HEK293 (cell line): ENCODE measurements at regions not wholly inside any gene's neighbourhood (a gene's known extent, or its start where the extent isn't known, plus 50 kb on each side); places are given as distances from the start of the nearest gene placed in this dataset.

Experiments used
- CTCF ChIA-PET: fragments of 350-600 bp; formaldehyde crosslinking; extraction: SDS; loops from one replicate; lab custom pipeline; 2021; ENCODE audit warnings: antibody characterized with exemption; lab: Yijun Ruan, JAX
- POLR2A ChIA-PET: fragments of 300-600 bp; formaldehyde crosslinking; extraction: SDS; loops from one replicate; lab custom pipeline; 2020; ENCODE audit warnings: antibody characterized with exemption, inconsistent platforms; lab: Yijun Ruan, JAX
- H3K27ac ChIP-seq: fragments of 200-500 bp; sonication (Bioruptor generic); 2 replicates; pipeline ENCODE4 v1.5.1; 2014; ENCODE audit warnings: low read depth, low read length, control low read depth, inconsistent platforms; ENCODE audit errors: extremely low read depth
- H3K36me3 ChIP-seq, 2 experiments: fragments of 200-500 bp in 1 of 2; sonication (Bioruptor generic) in 1 of 2; 1 replicate in 1 of 2; 2 replicates in 1 of 2; pipeline ENCODE4 v1.5.1; 2014 to 2017; ENCODE audit warnings: inconsistent platforms in 2 of 2, low read length in 2 of 2; ENCODE audit not compliant: control insufficient read depth in 2 of 2, insufficient read depth in 1 of 2
- H3K4me1 ChIP-seq: fragments of 200-500 bp; sonication (Bioruptor generic); 2 replicates; pipeline ENCODE4 v1.5.1; 2014; ENCODE audit warnings: mild to moderate bottlenecking, low read length, inconsistent platforms; ENCODE audit not compliant: control insufficient read depth, insufficient read depth
- H3K4me3 ChIP-seq: 2 replicates; pipeline ENCODE4 v1.5.1; 2011; ENCODE audit warnings: low read depth, mild to moderate bottlenecking, control low read depth, low read length, moderate library complexity
- H3K9me3 ChIP-seq: fragments of 200-500 bp; sonication (Bioruptor generic); 2 replicates; pipeline ENCODE4 v1.5.1; 2014; ENCODE audit warnings: low read depth, low read length, inconsistent platforms; ENCODE audit not compliant: control insufficient read depth, insufficient read depth
- BCL11B ChIP-seq: fragments of 450-650 bp; formaldehyde crosslinking; IDR thresholded peaks from 2 replicates; pipeline ENCODE4 v1.5.1; 2016; ENCODE audit warnings: low read depth, missing biosample characterization, missing genetic modification characterization
- IKZF3 ChIP-seq: fragments of 450-650 bp; IDR thresholded peaks from 2 replicates; pipeline ENCODE4 v1.5.0; 2018; ENCODE audit warnings: missing biosample characterization, mild to moderate bottlenecking, missing genetic modification characterization, moderate library complexity
- KLF16 ChIP-seq: fragments of 450-650 bp; formaldehyde crosslinking; IDR thresholded peaks from 2 replicates; pipeline ENCODE4 v1.5.1; 2017; ENCODE audit warnings: missing biosample characterization, missing genetic modification characterization
- SP2 ChIP-seq: fragments of 450-650 bp; formaldehyde crosslinking; IDR thresholded peaks from 2 replicates; pipeline ENCODE4 v1.5.1; 2016; ENCODE audit warnings: missing biosample characterization, missing genetic modification characterization
- YY2 ChIP-seq: fragments of 450-650 bp; formaldehyde crosslinking; IDR thresholded peaks from 2 replicates; pipeline ENCODE4 v1.5.1; 2016; ENCODE audit warnings: missing biosample characterization, missing genetic modification characterization
- ZIC2 ChIP-seq: fragments of 450-650 bp; formaldehyde crosslinking; IDR thresholded peaks from 2 replicates; pipeline ENCODE4 v1.5.1; 2016; ENCODE audit warnings: missing biosample characterization, missing genetic modification characterization
- ZNF133 ChIP-seq: fragments of 450-650 bp; formaldehyde crosslinking; IDR thresholded peaks from 2 replicates; pipeline ENCODE4 v1.5.1; 2016; ENCODE audit warnings: missing biosample characterization, missing genetic modification characterization
- ZNF391 ChIP-seq: fragments of 450-650 bp; formaldehyde crosslinking; IDR thresholded peaks from 2 replicates; pipeline ENCODE4 v1.5.1; 2016; ENCODE audit warnings: low read depth, missing biosample characterization, missing genetic modification characterization, borderline replicate concordance
- ZNF473 ChIP-seq: fragments of 450-650 bp; formaldehyde crosslinking; IDR thresholded peaks from 2 replicates; pipeline ENCODE4 v1.5.1; 2017; ENCODE audit warnings: missing biosample characterization, missing genetic modification characterization
- ZNF501 ChIP-seq: fragments of 450-650 bp; formaldehyde crosslinking; IDR thresholded peaks from 2 replicates; pipeline ENCODE4 v1.5.1; 2016; ENCODE audit warnings: missing biosample characterization, missing genetic modification characterization
- ZNF549 ChIP-seq: fragments of 450-650 bp; IDR thresholded peaks from 2 replicates; pipeline ENCODE4 v1.5.1; 2018; ENCODE audit warnings: missing biosample characterization, missing genetic modification characterization, mild to moderate bottlenecking, inconsistent platforms, moderate library complexity
- ZNF600 ChIP-seq: fragments of 450-650 bp; formaldehyde crosslinking; IDR thresholded peaks from 2 replicates; pipeline ENCODE4 v1.5.1; 2016; ENCODE audit warnings: missing biosample characterization, missing genetic modification characterization
- ZNF629 ChIP-seq: fragments of 450-650 bp; formaldehyde crosslinking; IDR thresholded peaks from 2 replicates; pipeline ENCODE4 v1.5.1; 2017; ENCODE audit warnings: missing biosample characterization, missing genetic modification characterization
- ZNF664 ChIP-seq: fragments of 450-650 bp; formaldehyde crosslinking; IDR thresholded peaks from 2 replicates; pipeline ENCODE4 v1.5.1; 2016; ENCODE audit warnings: missing biosample characterization, missing genetic modification characterization
- ZSCAN23 ChIP-seq: fragments of 450-650 bp; formaldehyde crosslinking; IDR thresholded peaks from 2 replicates; pipeline ENCODE4 v1.5.1; 2016; ENCODE audit warnings: missing biosample characterization, missing genetic modification characterization
- ZSCAN30 ChIP-seq: fragments of 450-650 bp; IDR thresholded peaks from 2 replicates; pipeline ENCODE4 v1.5.1; 2018; ENCODE audit warnings: missing biosample characterization, mild to moderate bottlenecking, missing genetic modification characterization, moderate library complexity
- TF ChIP-seq, protein P1 (sequence below): fragments of 450-650 bp; formaldehyde crosslinking; conservative IDR thresholded peaks from 2 replicates; pipeline ENCODE4 v1.5.1; 2016; ENCODE audit warnings: low read depth, missing biosample characterization, missing genetic modification characterization
- TF ChIP-seq, protein P2 (sequence below): fragments of 450-650 bp; formaldehyde crosslinking; IDR thresholded peaks from 2 replicates; pipeline ENCODE4 v1.5.0; 2017; ENCODE audit warnings: missing biosample characterization, missing genetic modification characterization, borderline replicate concordance
- TF ChIP-seq, protein P3 (sequence below): sonication (generic); formaldehyde crosslinking; IDR thresholded peaks from 2 replicates; pipeline ENCODE4 v1.8.1; 2022; ENCODE audit warnings: mild to moderate bottlenecking, moderate library complexity, missing genetic modification reagents
- TF ChIP-seq, protein P4 (sequence below): fragments of 450-650 bp; formaldehyde crosslinking; IDR thresholded peaks from 2 replicates; pipeline ENCODE4 v1.5.1; 2016; ENCODE audit warnings: missing biosample characterization, missing genetic modification characterization
- TF ChIP-seq, protein P5 (sequence below): fragments of 450-650 bp; formaldehyde crosslinking; IDR thresholded peaks from 2 replicates; pipeline ENCODE4 v1.5.1; 2016; ENCODE audit warnings: missing biosample characterization, missing genetic modification characterization

DNA sequence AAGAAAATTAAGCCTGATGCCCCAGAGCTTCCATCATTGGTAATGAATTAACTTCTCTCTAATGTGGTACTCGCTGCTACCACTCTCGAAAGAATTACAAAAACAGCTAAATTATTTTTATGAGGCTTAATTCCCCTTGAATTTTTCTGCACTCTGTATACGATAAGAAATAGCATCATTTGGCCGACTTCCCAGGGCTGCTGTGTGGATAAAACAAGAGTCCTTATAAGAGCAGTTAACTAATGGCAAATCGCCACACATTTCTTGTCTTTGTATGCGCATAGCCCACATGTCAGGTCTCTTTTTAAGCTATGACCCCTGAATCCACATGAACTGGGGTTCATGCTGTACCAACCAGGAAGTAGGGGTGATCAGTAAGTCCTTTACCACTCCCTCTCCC is 668.4 kb downstream of the TMEM182 start:
- Histone ChIP-seq H3K9me3 (no peaks in the 10 kb centered on the region), H3K4me3 (no peak overlapping the region), H3K27ac (no peak overlapping the region), H3K36me3 (no peaks in the 10 kb centered on the region), H3K4me1 (no peaks in the 10 kb centered on the region)
- ChIA-PET POLR2A (no interaction called here), CTCF (no interaction called here)
- TF ChIP-seq IKZF3 (tag by site-specific recombination), result no peak
- no peak for TF ChIP-seq ZIC2
- TF ChIP-seq ZNF664, result no peak
- TF ChIP-seq ZNF501 (tag by site-specific recombination), result no peak
- no peak for TF ChIP-seq ZNF629 (tag by site-specific recombination)

DNA sequence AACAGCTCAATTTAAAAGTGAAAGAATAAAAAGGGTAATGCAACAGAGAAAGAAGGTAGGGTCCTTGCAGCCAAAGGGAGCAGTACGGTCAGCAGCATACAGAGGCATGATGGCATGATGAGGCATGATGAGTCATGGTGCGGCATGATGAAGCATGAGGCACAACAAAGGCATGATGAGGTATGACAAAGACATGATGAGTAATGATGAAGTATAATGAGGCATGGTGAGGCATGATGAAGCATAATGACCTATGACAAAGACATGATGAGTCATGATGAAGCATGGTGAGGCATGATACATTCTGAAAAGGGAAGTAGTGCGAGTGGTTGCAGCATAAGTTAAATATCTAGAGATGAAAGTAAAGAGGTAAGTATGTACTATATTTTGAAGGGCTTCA is 673.2 kb downstream of the TMEM182 start:
- POLR2A ChIA-PET, result no interaction called here

More for the DNA sequence above, 673.2 kb downstream of the TMEM182 start:
- H3K4me1 ChIP-seq, result no peaks in the 10 kb centered on the region
- H3K4me3 ChIP-seq, result no peak overlapping the region
- no peaks in the 10 kb centered on the region for H3K36me3 ChIP-seq
- H3K27ac ChIP-seq, result no peak overlapping the region
- TF ChIP-seq YY2 (no peak), ZNF501 (tag by site-specific recombination) (no peak), ZSCAN30 (tag by site-specific recombination) (no peak), KLF16 (tag by site-specific recombination) (no peak), ZNF133 (tag by site-specific recombination) (no peak), BCL11B (tag by site-specific recombination) (no peak), ZNF391 (tag by site-specific recombination) (no peak), SP2 (tag by site-specific recombination) (no peak), ZNF600 (tag by site-specific recombination) (no peak), ZSCAN23 (no peak), ZNF473 (tag by site-specific recombination) (no peak), ZNF549 (tag by site-specific recombination) (no peak)
- TF ChIP-seq, protein P1, sequence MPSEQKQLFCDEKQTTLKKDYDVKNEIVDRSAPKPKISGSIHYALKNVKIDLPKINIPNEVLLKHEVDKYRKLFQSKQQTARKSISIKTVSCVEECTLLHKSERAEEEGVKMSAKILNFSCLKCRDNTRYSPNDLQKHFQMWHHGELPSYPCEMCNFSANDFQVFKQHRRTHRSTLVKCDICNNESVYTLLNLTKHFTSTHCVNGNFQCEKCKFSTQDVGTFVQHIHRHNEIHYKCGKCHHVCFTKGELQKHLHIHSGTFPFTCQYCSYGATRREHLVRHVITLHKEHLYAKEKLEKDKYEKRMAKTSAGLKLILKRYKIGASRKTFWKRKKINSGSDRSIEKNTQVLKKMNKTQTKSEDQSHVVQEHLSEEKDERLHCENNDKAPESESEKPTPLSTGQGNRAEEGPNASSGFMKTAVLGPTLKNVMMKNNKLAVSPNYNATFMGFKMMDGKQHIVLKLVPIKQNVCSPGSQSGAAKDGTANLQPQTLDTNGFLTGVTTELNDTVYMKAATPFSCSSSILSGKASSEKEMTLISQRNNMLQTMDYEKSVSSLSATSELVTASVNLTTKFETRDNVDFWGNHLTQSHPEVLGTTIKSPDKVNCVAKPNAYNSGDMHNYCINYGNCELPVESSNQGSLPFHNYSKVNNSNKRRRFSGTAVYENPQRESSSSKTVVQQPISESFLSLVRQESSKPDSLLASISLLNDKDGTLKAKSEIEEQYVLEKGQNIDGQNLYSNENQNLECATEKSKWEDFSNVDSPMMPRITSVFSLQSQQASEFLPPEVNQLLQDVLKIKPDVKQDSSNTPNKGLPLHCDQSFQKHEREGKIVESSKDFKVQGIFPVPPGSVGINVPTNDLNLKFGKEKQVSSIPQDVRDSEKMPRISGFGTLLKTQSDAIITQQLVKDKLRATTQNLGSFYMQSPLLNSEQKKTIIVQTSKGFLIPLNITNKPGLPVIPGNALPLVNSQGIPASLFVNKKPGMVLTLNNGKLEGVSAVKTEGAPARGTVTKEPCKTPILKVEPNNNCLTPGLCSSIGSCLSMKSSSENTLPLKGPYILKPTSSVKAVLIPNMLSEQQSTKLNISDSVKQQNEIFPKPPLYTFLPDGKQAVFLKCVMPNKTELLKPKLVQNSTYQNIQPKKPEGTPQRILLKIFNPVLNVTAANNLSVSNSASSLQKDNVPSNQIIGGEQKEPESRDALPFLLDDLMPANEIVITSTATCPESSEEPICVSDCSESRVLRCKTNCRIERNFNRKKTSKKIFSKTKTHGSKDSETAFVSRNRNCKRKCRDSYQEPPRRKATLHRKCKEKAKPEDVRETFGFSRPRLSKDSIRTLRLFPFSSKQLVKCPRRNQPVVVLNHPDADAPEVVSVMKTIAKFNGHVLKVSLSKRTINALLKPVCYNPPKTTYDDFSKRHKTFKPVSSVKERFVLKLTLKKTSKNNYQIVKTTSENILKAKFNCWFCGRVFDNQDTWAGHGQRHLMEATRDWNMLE (tag by site-specific recombination), result no peak
- TF ChIP-seq, protein P2, sequence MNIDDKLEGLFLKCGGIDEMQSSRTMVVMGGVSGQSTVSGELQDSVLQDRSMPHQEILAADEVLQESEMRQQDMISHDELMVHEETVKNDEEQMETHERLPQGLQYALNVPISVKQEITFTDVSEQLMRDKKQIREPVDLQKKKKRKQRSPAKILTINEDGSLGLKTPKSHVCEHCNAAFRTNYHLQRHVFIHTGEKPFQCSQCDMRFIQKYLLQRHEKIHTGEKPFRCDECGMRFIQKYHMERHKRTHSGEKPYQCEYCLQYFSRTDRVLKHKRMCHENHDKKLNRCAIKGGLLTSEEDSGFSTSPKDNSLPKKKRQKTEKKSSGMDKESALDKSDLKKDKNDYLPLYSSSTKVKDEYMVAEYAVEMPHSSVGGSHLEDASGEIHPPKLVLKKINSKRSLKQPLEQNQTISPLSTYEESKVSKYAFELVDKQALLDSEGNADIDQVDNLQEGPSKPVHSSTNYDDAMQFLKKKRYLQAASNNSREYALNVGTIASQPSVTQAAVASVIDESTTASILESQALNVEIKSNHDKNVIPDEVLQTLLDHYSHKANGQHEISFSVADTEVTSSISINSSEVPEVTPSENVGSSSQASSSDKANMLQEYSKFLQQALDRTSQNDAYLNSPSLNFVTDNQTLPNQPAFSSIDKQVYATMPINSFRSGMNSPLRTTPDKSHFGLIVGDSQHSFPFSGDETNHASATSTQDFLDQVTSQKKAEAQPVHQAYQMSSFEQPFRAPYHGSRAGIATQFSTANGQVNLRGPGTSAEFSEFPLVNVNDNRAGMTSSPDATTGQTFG (tag by site-specific recombination), result no peak
- TF ChIP-seq, protein P3, sequence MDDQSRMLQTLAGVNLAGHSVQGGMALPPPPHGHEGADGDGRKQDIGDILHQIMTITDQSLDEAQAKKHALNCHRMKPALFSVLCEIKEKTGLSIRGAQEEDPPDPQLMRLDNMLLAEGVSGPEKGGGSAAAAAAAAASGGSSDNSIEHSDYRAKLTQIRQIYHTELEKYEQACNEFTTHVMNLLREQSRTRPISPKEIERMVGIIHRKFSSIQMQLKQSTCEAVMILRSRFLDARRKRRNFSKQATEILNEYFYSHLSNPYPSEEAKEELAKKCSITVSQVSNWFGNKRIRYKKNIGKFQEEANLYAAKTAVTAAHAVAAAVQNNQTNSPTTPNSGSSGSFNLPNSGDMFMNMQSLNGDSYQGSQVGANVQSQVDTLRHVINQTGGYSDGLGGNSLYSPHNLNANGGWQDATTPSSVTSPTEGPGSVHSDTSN (CRISPR knock-in tag), result no peak
- TF ChIP-seq, protein P4, sequence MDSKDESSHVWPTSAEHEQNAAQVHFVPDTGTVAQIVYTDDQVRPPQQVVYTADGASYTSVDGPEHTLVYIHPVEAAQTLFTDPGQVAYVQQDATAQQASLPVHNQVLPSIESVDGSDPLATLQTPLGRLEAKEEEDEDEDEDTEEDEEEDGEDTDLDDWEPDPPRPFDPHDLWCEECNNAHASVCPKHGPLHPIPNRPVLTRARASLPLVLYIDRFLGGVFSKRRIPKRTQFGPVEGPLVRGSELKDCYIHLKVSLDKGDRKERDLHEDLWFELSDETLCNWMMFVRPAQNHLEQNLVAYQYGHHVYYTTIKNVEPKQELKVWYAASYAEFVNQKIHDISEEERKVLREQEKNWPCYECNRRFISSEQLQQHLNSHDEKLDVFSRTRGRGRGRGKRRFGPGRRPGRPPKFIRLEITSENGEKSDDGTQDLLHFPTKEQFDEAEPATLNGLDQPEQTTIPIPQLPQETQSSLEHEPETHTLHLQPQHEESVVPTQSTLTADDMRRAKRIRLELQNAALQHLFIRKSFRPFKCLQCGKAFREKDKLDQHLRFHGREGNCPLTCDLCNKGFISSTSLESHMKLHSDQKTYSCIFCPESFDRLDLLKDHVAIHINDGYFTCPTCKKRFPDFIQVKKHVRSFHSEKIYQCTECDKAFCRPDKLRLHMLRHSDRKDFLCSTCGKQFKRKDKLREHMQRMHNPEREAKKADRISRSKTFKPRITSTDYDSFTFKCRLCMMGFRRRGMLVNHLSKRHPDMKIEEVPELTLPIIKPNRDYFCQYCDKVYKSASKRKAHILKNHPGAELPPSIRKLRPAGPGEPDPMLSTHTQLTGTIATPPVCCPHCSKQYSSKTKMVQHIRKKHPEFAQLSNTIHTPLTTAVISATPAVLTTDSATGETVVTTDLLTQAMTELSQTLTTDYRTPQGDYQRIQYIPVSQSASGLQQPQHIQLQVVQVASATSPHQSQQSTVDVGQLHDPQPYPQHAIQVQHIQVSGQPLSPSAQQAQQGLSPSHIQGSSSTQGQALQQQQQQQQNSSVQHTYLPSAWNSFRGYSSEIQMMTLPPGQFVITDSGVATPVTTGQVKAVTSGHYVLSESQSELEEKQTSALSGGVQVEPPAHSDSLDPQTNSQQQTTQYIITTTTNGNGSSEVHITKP, result no peak
- TF ChIP-seq, protein P5, sequence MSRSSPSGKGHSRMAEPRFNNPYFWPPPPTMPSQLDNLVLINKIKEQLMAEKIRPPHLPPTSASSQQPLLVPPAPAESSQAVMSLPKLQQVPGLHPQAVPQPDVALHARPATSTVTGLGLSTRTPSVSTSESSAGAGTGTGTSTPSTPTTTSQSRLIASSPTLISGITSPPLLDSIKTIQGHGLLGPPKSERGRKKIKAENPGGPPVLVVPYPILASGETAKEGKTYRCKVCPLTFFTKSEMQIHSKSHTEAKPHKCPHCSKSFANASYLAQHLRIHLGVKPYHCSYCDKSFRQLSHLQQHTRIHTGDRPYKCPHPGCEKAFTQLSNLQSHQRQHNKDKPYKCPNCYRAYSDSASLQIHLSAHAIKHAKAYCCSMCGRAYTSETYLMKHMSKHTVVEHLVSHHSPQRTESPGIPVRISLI (tag by site-specific recombination), result no peak
- no peaks in the 10 kb centered on the region for H3K9me3 ChIP-seq
- CTCF ChIA-PET, result interaction anchor here (0.6 kb wide), 1 partner anchor 1667 kb away, joined by 4 read pairs; no protein-coding TSS in a partner anchor
